K562 (cell line): ENCODE measurements at regions not wholly inside any gene's neighbourhood (a gene's known extent, or its start where the extent isn't known, plus 50 kb on each side); places are given as distances from the start of the nearest gene placed in this dataset.

Source experiments
- ATAC-seq: fragments of 200-7000 bp; cut with Tn5 transposase; 3 replicates; pipeline ENCODE4 v1.9.1; 2020; ENCODE audit warnings: moderate library complexity
- BruUV-seq: library from RNA; stranded (reverse); fragments of 400-500 nt; replicated peaks from 2 replicates; lab custom pipeline; 2021; lab: Mats Ljungman, UMichigan
- CTCF ChIA-PET: fragments of 300-600 bp; formaldehyde crosslinking; extraction: SDS; loops from one replicate; lab custom pipeline; 2021; ENCODE audit warnings: low intra/inter-chr PET ratio; lab: Yijun Ruan, JAX
- POLR2A ChIA-PET: fragments of 300-600, 350-650 bp; sonication (Branson Sonifier 250); formaldehyde crosslinking; extraction: SDS; loops from one replicate; lab custom pipeline; 2021; ENCODE audit warnings: antibody characterized with exemption, inconsistent platforms; lab: Yijun Ruan, JAX
- DNase-seq, 4 experiments: peaks; one replicate each; pipeline versions ENCODE4 v3.0.0 to v3.0.0-alpha.2; 2011 to 2018; ENCODE audit warnings: low spot score in 3 of 4, mixed read lengths in 3 of 4; ENCODE audit errors: extremely low read depth in 1 of 4
- FAIRE-seq: peaks from 2 replicates; lab custom pipeline; 2011; peaks lifted over from hg19 to GRCh38; lab: Jason Lieb, UNC
- H2AFZ ChIP-seq: 2 replicates; pipeline ENCODE4 v1.6.0; 2011; ENCODE audit warnings: low read depth, low read length, control low read depth, inconsistent platforms
- H3K27ac ChIP-seq: fragments of 200-600 bp; 3 replicates; pipeline ENCODE4 v1.8.0; 2011; ENCODE audit warnings: low read depth, mild to moderate bottlenecking, control low read depth, inconsistent platforms, low read length, moderate library complexity, mixed read lengths; ENCODE audit errors: extremely low read depth
- H3K27me3 ChIP-seq, 2 experiments: fragments of 300-600 bp in 1 of 2; 2 replicates in 1 of 2; 3 replicates in 1 of 2; pipeline versions ENCODE4 v1.6.0 to v1.8.0; 2011; ENCODE audit warnings: inconsistent platforms in 2 of 2, low read length in 2 of 2, mild to moderate bottlenecking in 1 of 2, mixed read lengths in 1 of 2, moderate library complexity in 1 of 2; ENCODE audit not compliant: control insufficient read depth in 2 of 2, insufficient read depth in 2 of 2
- H3K36me3 ChIP-seq: fragments of 300-600 bp; 3 replicates; pipeline ENCODE4 v1.8.0; 2011; ENCODE audit warnings: mild to moderate bottlenecking, low read length, inconsistent platforms; ENCODE audit not compliant: control insufficient read depth, insufficient read depth
- H3K4me1 ChIP-seq, 2 experiments: fragments of 200-600 bp in 1 of 2; replicated peaks in 1 of 2; 2 replicates in 1 of 2; 3 replicates in 1 of 2; pipeline versions ENCODE4 v1.5.1 to v1.8.0; 2011; ENCODE audit warnings: inconsistent platforms in 2 of 2, low read length in 2 of 2, mild to moderate bottlenecking in 1 of 2, mixed read lengths in 1 of 2, moderate library complexity in 1 of 2; ENCODE audit not compliant: control insufficient read depth in 2 of 2, insufficient read depth in 2 of 2
- H3K4me2 ChIP-seq: 2 replicates; pipeline ENCODE4 v1.6.1; 2011; ENCODE audit warnings: low read length, control low read depth, inconsistent platforms, mixed read lengths; ENCODE audit not compliant: insufficient read depth
- H3K4me3 ChIP-seq: fragments of 200-600 bp; sonication (generic), shearing (Covaris generic); 2 replicates; pipeline ENCODE4 v1.5.1; 2016; ENCODE audit warnings: control low read depth, inconsistent platforms
- H3K79me2 ChIP-seq: fragments of 200-600 bp; 3 replicates; pipeline ENCODE4 v1.8.0; 2011; ENCODE audit warnings: low read length, inconsistent platforms; ENCODE audit not compliant: control insufficient read depth, insufficient read depth
- H3K9ac ChIP-seq, 2 experiments: 2 replicates each; pipeline versions ENCODE4 v1.6.0 to v1.6.1; 2011; ENCODE audit warnings: low read depth in 2 of 2, low read length in 2 of 2, control low read depth in 1 of 2, inconsistent platforms in 1 of 2, mild to moderate bottlenecking in 1 of 2, mixed read lengths in 1 of 2; ENCODE audit not compliant: insufficient read depth in 1 of 2
- H3K9me1 ChIP-seq: one replicate; pipeline ENCODE4 v1.6.0; 2011; ENCODE audit warnings: inconsistent platforms, mild to moderate bottlenecking, low read length, moderate library complexity; ENCODE audit not compliant: control insufficient read depth, insufficient read depth
- H3K9me3 ChIP-seq: replicated peaks from 2 replicates; pipeline ENCODE4 v1.5.1; 2011; ENCODE audit warnings: low read depth, low read length, inconsistent platforms; ENCODE audit not compliant: control insufficient read depth, insufficient read depth
- H4K20me1 ChIP-seq: replicated peaks from 2 replicates; pipeline ENCODE4 v1.6.1; 2011; ENCODE audit warnings: low read length, inconsistent platforms, mixed read lengths; ENCODE audit not compliant: control insufficient read depth, insufficient read depth
- BHLHE40 ChIP-seq: IDR thresholded peaks from 2 replicates; pipeline ENCODE4 v1.6.1; 2011; ENCODE audit warnings: low read length, improper control_type of control experiment
- CBX1 ChIP-seq: sonication (generic); IDR thresholded peaks from 2 replicates; pipeline ENCODE4 v1.6.1; 2016; ENCODE audit warnings: antibody characterized with exemption, low read depth, mild to moderate bottlenecking
- FOXO4 ChIP-seq: fragments of 450-650 bp; formaldehyde crosslinking; IDR thresholded peaks from 2 replicates; pipeline ENCODE4 v1.4.0; 2020; ENCODE audit warnings: mild to moderate bottlenecking, moderate library complexity
- GTF2A2 ChIP-seq: IDR thresholded peaks from 2 replicates; pipeline ENCODE4 v1.6.1; 2016; ENCODE audit warnings: mild to moderate bottlenecking, missing genetic modification characterization, missing compliant biosample characterization
- HMBOX1 ChIP-seq: sonication (generic); IDR thresholded peaks from 2 replicates; pipeline ENCODE4 v1.6.1; 2016
- KLF16 ChIP-seq: IDR thresholded peaks from 2 replicates; pipeline ENCODE4 v1.6.1; 2016; ENCODE audit warnings: antibody characterized with exemption
- NFATC3 ChIP-seq: fragments of 450-650 bp; IDR thresholded peaks from 2 replicates; pipeline ENCODE4 v1.6.1; 2017; ENCODE audit warnings: mild to moderate bottlenecking
- SMAD2 ChIP-seq: fragments of 150-350 bp; IDR thresholded peaks from 2 replicates; pipeline ENCODE4 v1.6.1; 2014; ENCODE audit warnings: low read depth, mild to moderate bottlenecking, low read length
- ZBTB33 ChIP-seq: sonication (generic); formaldehyde crosslinking; IDR thresholded peaks from 2 replicates; pipeline ENCODE4 v1.8.1; 2023; ENCODE audit warnings: mild to moderate bottlenecking, missing genetic modification reagents
- ZNF407 ChIP-seq: fragments of 450-650 bp; IDR thresholded peaks from 2 replicates; pipeline ENCODE4 v1.6.1; 2016; ENCODE audit warnings: low read depth
- WGBS: fragments of 100-300 bp; shearing (Covaris generic); methylation state at CpG from one replicate; pipeline ENCODE4 v1.1.6; 2016; ENCODE audit warnings: low coverage, mixed read lengths; ENCODE audit not compliant: insufficient coverage; ENCODE audit errors: missing lambda C conversion rate; 5-methylcytosine and 5-hydroxymethylcytosine counted together
- in situ Hi-C: fragments of 300-500 bp; cut with MboI; formaldehyde crosslinking; loops from 4 replicates; pipeline ENCODE4 v1.15.0; 2018; ENCODE audit warnings: inconsistent platforms, mixed read lengths
- intact Hi-C: fragments of 100-400 bp; cut with micrococcal nuclease; formaldehyde crosslinking; loops from 2 replicates; pipeline ENCODE4 v1.14.2; 2022

GRCh38 chr1:18020021-18020817 lies 87.4 kb upstream of the IGSF21 start:
- no peak overlapping the region for H3K9ac ChIP-seq
- H3K9me3 ChIP-seq, result no peaks in the 10 kb centered on the region
- no peaks in the 10 kb centered on the region for H3K36me3 ChIP-seq
- 2% methylated on average over 7 of the region's 7 CpGs for WGBS
- ATAC-seq (no peak), DNase-seq (no peak), FAIRE-seq (no peak)
- H3K4me3 ChIP-seq, result no peak overlapping the region
- H3K9me1 ChIP-seq, result no peaks in the 10 kb centered on the region
- no peak overlapping the region for H3K4me2 ChIP-seq
- POLR2A ChIA-PET, result interaction anchor here (0.6 kb wide), 1 partner anchor 902 kb away, joined by 3 read pairs; no protein-coding TSS in a partner anchor
- no TSS peak for BruUV-seq
- H2AFZ ChIP-seq, result no peak overlapping the region
- no peaks in the 10 kb centered on the region for H3K4me1 ChIP-seq
- H3K27ac ChIP-seq, result no peak overlapping the region
- CTCF ChIA-PET, result no interaction called here
- in situ Hi-C loops, result no loop called here
- H4K20me1 ChIP-seq, result no peaks in the 10 kb centered on the region
- intact Hi-C loops, result no loop called here
- H3K79me2 ChIP-seq, result no peaks in the 10 kb centered on the region
- peaks cover 0 to 20% of the 10 kb centered on the region in 2 experiments; a peak in 2 of 5 replicates for H3K27me3 ChIP-seq
- no peak for TF ChIP-seq BHLHE40
- no peak for TF ChIP-seq ZNF407
- TF ChIP-seq ZBTB33 (CRISPR knock-in tag), result no peak
- TF ChIP-seq FOXO4 (CRISPR knock-in tag), result no peak
- TF ChIP-seq KLF16, result no peak
- no peak for TF ChIP-seq NFATC3
- no peak for TF ChIP-seq CBX1
- no peak for TF ChIP-seq HMBOX1
- no peak for TF ChIP-seq GTF2A2 (tag)
- TF ChIP-seq SMAD2, result no peak
